ENCODE measurements at regions not wholly inside any gene's neighbourhood (a gene's known extent, or its start where the extent isn't known, plus 50 kb on each side); places are given as distances from the start of the nearest gene placed in this dataset.

GRCh38 chr13:67506407-67506806 is 276.3 kb upstream of the PCDH9 start:
- TF ChIP-seq CTCF (IDR thresholded peaks at IDR 0.05) (no peak), POLR2A (IDR thresholded peaks at IDR 0.05) (no peak)

Data from lower leg skin (tissue), 3 donors.